ENCODE measurements at regions not wholly inside any gene's neighbourhood (a gene's known extent, or its start where the extent isn't known, plus 50 kb on each side); places are given as distances from the start of the nearest gene placed in this dataset.

GRCh38 chr2:62296034-62296831, 100.3 kb downstream of the B3GNT2 start:
- TF ChIP-seq CTCF (IDR thresholded peaks at IDR 0.05): no peak
- Histone ChIP-seq H3K9me3 (no peaks in the 10 kb centered on the region), H3K4me1 (ENCODE audit: control insufficient read depth in 1 of 2, low read depth in 2 of 2) (peaks cover 7 to 25% of the 10 kb centered on the region in 2 donors), H3K36me3 (no peaks in the 10 kb centered on the region), H3K4me3 (no peak overlapping the region), H3K27ac (no peak overlapping the region), H3K27me3 (replicated peaks; ENCODE audit: insufficient read depth) (no peaks in the 10 kb centered on the region)
- DNase-seq (ENCODE audit: low spot score): no peak
- no peak for ATAC-seq (ENCODE audit: insufficient number of reproducible peaks, low FRiP score, low read depth)

GRCh38 chr2:62293490-62294271, 97.8 kb downstream of the B3GNT2 start:
- TF ChIP-seq CTCF (IDR thresholded peaks at IDR 0.05): no peak

DNA sequence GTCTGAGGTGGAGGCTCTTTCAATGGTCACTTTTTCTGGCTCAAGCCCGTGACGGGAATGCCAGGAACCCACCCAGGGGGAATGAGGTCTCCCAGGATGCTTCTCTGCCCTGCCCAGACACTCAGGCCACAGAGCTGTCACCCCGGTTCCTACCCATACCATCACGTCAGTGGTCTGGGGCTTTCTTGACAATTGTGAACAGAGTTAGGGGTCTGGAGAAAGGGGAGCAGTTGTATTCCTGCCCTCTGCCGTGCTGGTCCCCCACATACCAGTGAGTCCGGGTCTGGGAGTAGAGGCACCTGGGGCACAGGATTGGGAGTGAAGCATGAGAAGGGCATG, 97.2 kb downstream of the B3GNT2 start:
- no peak for DNase-seq (ENCODE audit: low spot score)
- Histone ChIP-seq H3K4me1 (ENCODE audit: control insufficient read depth in 1 of 2, low read depth in 2 of 2) (peaks cover 7 to 25% of the 10 kb centered on the region in 2 donors), H3K9me3 (no peaks in the 10 kb centered on the region), H3K36me3 (no peaks in the 10 kb centered on the region), H3K27me3 (replicated peaks; ENCODE audit: insufficient read depth) (no peaks in the 10 kb centered on the region), H3K27ac (peak overlapping the region in 1 of 2 donors; percentile 22), H3K4me3 (peak overlapping the region; percentile 49)
- TF ChIP-seq CTCF (IDR thresholded peaks at IDR 0.05): no peak
- ATAC-seq (ENCODE audit: insufficient number of reproducible peaks, low FRiP score, low read depth): no peak

More at GRCh38 chr2:62293490-62294271, 97.8 kb downstream of the B3GNT2 start:
- ATAC-seq (ENCODE audit: insufficient number of reproducible peaks, low FRiP score, low read depth) (no peak), DNase-seq (ENCODE audit: low spot score) (no peak)
- H3K4me1 ChIP-seq (ENCODE audit: control insufficient read depth in 1 of 2, low read depth in 2 of 2): peaks cover 7 to 25% of the 10 kb centered on the region in 2 donors
- H3K27ac ChIP-seq: peak overlapping the region in 1 of 2 donors; percentile 22
- no peaks in the 10 kb centered on the region for H3K27me3 ChIP-seq (replicated peaks; ENCODE audit: insufficient read depth)
- H3K9me3 ChIP-seq: no peaks in the 10 kb centered on the region
- peak overlapping the region; percentile 49 for H3K4me3 ChIP-seq
- H3K36me3 ChIP-seq: no peaks in the 10 kb centered on the region

DNA sequence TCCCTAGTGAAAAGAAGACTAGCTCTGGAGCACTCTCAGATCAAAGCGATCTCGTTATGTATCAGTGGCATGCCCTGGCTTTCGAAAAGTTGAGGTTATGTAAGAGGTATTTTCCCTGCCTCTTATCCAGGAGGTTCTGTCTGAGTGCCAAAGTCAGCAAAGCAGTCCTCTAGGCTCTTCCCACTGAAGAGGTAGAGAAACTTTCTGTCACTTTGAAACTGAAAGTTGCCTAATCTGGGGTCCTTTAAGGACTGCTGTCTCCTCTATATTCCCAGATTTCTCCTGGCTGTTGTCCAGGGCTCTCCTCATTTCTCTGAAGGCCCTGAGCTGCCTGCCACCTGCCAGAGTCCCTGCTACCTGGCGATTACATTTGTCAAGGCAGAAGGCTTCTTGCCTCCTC, 96.3 kb downstream of the B3GNT2 start:
- Histone ChIP-seq H3K27ac (no peak overlapping the region), H3K27me3 (replicated peaks; ENCODE audit: insufficient read depth) (no peaks in the 10 kb centered on the region), H3K36me3 (no peaks in the 10 kb centered on the region), H3K9me3 (no peaks in the 10 kb centered on the region), H3K4me3 (peak overlapping the region; percentile 26), H3K4me1 (ENCODE audit: control insufficient read depth in 1 of 2, low read depth in 2 of 2) (peaks cover 7 to 25% of the 10 kb centered on the region in 2 donors)
- ATAC-seq (ENCODE audit: insufficient number of reproducible peaks, low FRiP score, low read depth) (no peak), DNase-seq (ENCODE audit: low spot score) (no peak)
- no peak for TF ChIP-seq CTCF (IDR thresholded peaks at IDR 0.05)

DNA sequence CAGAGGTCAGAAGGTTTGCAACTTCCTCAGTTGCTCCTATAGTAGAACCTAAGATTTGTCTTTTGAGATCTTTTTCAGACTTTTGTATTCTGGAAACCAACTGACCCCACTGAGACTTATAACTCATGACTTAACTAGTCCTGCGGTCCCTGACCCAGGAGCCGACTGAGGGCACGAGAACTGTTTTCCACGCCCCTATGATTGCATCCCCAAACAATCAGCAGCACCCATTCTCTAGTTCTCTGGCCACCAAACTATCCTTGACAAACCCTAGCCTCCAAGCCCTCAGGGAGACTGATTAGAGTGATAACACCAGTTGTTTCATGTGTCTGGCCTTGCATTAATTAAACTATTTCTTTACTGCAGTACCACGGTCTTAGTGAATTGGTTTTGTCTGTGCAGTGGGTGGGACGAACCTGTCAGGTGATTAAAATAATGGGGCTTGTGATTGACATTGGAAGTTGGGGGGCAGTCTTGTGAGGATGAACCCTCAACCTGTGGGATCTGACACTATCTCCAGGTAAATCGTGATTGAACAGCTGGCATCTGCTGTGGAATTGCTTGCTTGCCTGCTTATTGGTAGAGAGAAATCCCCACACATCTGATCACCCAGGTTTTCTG, 95.7 kb downstream of the B3GNT2 start:
- H3K4me1 ChIP-seq (ENCODE audit: control insufficient read depth in 1 of 2, low read depth in 2 of 2): peaks cover 7 to 25% of the 10 kb centered on the region in 2 donors
- H3K4me3 ChIP-seq: peak overlapping the region; percentile 26
- DNase-seq (ENCODE audit: low spot score) (no peak), ATAC-seq (ENCODE audit: insufficient number of reproducible peaks, low FRiP score, low read depth) (no peak)
- H3K27me3 ChIP-seq (replicated peaks; ENCODE audit: insufficient read depth): no peaks in the 10 kb centered on the region
- TF ChIP-seq CTCF (IDR thresholded peaks at IDR 0.05): no peak
- H3K9me3 ChIP-seq: no peaks in the 10 kb centered on the region
- H3K36me3 ChIP-seq: no peaks in the 10 kb centered on the region
- H3K27ac ChIP-seq: no peak overlapping the region

Measured in thoracic aorta (tissue), 2 donors.